ENCODE measurements at regions not wholly inside any gene's neighbourhood (a gene's known extent, or its start where the extent isn't known, plus 50 kb on each side); places are given as distances from the start of the nearest gene placed in this dataset.

DNA sequence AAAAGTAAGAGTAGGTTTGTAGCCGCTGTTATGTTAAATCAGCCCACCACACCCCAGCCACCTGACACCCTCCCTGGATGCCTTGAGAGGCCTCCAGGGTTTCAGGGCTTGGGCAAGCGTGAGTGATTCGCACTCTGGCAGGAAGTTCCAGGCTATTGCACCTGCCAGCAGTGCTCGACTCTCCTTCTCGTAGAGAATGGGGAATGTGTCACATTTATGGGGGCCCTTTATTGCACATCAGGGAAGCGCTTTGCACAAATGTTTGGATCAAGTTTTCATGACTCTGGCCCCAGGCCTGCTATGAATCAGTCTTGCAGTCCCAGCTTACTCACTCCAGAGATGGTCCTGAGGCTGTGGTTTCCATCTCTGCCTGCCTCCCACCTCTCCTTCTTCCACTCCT is 66.1 kb upstream of the ADRA1B start:
- no peaks in the 10 kb centered on the region for H3K27me3 ChIP-seq (replicated peaks; ENCODE audit: insufficient read depth, low read length)
- no peaks in the 10 kb centered on the region for H4K20me1 ChIP-seq (ENCODE audit: insufficient read depth, low read length)
- no peaks in the 10 kb centered on the region for H3K9me3 ChIP-seq (replicated peaks; ENCODE audit: insufficient read depth, low read length)
- H3K4me2 ChIP-seq (ENCODE audit: low read depth, low read length) = no peak overlapping the region
- no peaks in the 10 kb centered on the region for H3K36me3 ChIP-seq (replicated peaks; ENCODE audit: insufficient read depth, low read length)
- no peaks in the 10 kb centered on the region for H3K79me2 ChIP-seq (ENCODE audit: low read length)
- no peaks in the 10 kb centered on the region for H3F3A ChIP-seq (ENCODE audit: insufficient read depth, low read length)
- no peak overlapping the region for H2AFZ ChIP-seq (ENCODE audit: low read length)
- no peak overlapping the region for H3K9ac ChIP-seq (ENCODE audit: low read length)
- no peak for TF ChIP-seq EZH2phosphoT487 (IDR thresholded peaks at IDR 0.05; ENCODE audit: low read length)
- H3K27ac ChIP-seq (ENCODE audit: low read length) = no peak overlapping the region
- H3K9me2 ChIP-seq (replicated peaks; ENCODE audit: insufficient read depth, low read length) = no peaks in the 10 kb centered on the region
- H3K4me1 ChIP-seq (ENCODE audit: low read length) = no peaks in the 10 kb centered on the region
- no peak for DNase-seq
- no peak overlapping the region for H3K4me3 ChIP-seq (ENCODE audit: low read length)

DNA sequence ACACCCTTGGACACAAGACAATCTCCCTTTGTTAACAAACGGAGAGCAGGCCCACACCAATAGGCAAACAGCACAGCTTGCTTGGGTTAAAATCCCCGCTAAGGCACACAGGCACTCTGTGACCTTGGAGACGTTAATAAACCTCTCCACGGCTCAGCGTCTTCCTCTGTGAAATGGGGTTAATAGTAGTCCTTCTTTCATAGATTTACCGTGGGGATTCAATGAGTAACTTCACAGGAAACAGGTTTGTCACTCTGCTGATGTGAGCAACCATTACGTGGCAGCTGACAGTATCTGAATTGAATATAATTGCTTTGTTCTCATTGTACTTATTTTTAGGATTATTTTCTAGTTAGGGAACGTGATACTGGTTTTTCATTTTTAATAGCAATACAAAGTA is 65.2 kb upstream of the ADRA1B start:
- no peaks in the 10 kb centered on the region for H3K27me3 ChIP-seq (replicated peaks; ENCODE audit: insufficient read depth, low read length)
- no peaks in the 10 kb centered on the region for H3K9me2 ChIP-seq (replicated peaks; ENCODE audit: insufficient read depth, low read length)
- H3K9ac ChIP-seq (ENCODE audit: low read length) = no peak overlapping the region
- H3K36me3 ChIP-seq (replicated peaks; ENCODE audit: insufficient read depth, low read length) = no peaks in the 10 kb centered on the region
- H3K27ac ChIP-seq (ENCODE audit: low read length) = no peak overlapping the region
- no peak for DNase-seq
- no peaks in the 10 kb centered on the region for H3K79me2 ChIP-seq (ENCODE audit: low read length)
- no peak overlapping the region for H3K4me3 ChIP-seq (ENCODE audit: low read length)
- no peak for TF ChIP-seq EZH2 (optimal IDR thresholded peaks at IDR 0.05; ENCODE audit: low read depth, low read length)
- no peak for TF ChIP-seq EZH2phosphoT487 (IDR thresholded peaks at IDR 0.05; ENCODE audit: low read length)
- TF ChIP-seq, protein P1, sequence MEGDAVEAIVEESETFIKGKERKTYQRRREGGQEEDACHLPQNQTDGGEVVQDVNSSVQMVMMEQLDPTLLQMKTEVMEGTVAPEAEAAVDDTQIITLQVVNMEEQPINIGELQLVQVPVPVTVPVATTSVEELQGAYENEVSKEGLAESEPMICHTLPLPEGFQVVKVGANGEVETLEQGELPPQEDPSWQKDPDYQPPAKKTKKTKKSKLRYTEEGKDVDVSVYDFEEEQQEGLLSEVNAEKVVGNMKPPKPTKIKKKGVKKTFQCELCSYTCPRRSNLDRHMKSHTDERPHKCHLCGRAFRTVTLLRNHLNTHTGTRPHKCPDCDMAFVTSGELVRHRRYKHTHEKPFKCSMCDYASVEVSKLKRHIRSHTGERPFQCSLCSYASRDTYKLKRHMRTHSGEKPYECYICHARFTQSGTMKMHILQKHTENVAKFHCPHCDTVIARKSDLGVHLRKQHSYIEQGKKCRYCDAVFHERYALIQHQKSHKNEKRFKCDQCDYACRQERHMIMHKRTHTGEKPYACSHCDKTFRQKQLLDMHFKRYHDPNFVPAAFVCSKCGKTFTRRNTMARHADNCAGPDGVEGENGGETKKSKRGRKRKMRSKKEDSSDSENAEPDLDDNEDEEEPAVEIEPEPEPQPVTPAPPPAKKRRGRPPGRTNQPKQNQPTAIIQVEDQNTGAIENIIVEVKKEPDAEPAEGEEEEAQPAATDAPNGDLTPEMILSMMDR (IDR thresholded peaks at IDR 0.05; ENCODE audit: low read length) = no peak
- H3F3A ChIP-seq (ENCODE audit: insufficient read depth, low read length) = no peaks in the 10 kb centered on the region
- no peaks in the 10 kb centered on the region for H4K20me1 ChIP-seq (ENCODE audit: insufficient read depth, low read length)
- H3K4me1 ChIP-seq (ENCODE audit: low read length) = no peaks in the 10 kb centered on the region
- no peak overlapping the region for H2AFZ ChIP-seq (ENCODE audit: low read length)
- no peak overlapping the region for H3K4me2 ChIP-seq (ENCODE audit: low read depth, low read length)
- no peaks in the 10 kb centered on the region for H3K9me3 ChIP-seq (replicated peaks; ENCODE audit: insufficient read depth, low read length)

DNA sequence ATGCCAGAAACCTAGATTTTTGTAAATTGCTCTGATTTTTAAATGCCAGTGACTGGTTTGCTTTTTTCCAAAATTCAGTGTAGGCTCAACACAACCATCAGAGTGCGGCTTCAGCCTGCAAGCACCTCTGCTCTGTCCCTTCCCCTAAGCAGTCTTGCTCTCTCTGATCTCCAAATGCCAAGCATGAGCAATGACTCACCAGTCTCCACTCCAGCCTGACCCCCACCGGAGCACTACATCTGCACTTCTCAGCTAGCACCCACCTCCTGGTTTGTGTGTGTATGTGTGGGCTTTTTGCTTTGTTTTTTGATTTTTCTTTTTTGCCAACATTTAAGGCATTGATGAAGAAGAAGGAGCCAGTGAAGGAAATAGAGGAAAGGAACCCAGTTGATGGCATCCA is 61.4 kb upstream of the ADRA1B start:
- no peak for DNase-seq
- no peak overlapping the region for H3K27ac ChIP-seq (ENCODE audit: low read length)
- H3K4me2 ChIP-seq (ENCODE audit: low read depth, low read length) = no peak overlapping the region
- TF ChIP-seq EZH2 (optimal IDR thresholded peaks at IDR 0.05; ENCODE audit: low read depth, low read length) = no peak
- no peak for TF ChIP-seq EZH2phosphoT487 (IDR thresholded peaks at IDR 0.05; ENCODE audit: low read length)
- TF ChIP-seq, protein P1 (IDR thresholded peaks at IDR 0.05; ENCODE audit: low read length) = no peak
- no peak overlapping the region for H2AFZ ChIP-seq (ENCODE audit: low read length)
- H3F3A ChIP-seq (ENCODE audit: insufficient read depth, low read length) = no peaks in the 10 kb centered on the region
- H3K4me3 ChIP-seq (ENCODE audit: low read length) = no peak overlapping the region
- H3K4me1 ChIP-seq (ENCODE audit: low read length) = no peaks in the 10 kb centered on the region
- no peaks in the 10 kb centered on the region for H3K27me3 ChIP-seq (replicated peaks; ENCODE audit: insufficient read depth, low read length)
- H4K20me1 ChIP-seq (ENCODE audit: insufficient read depth, low read length) = no peaks in the 10 kb centered on the region
- no peaks in the 10 kb centered on the region for H3K9me2 ChIP-seq (replicated peaks; ENCODE audit: insufficient read depth, low read length)
- H3K36me3 ChIP-seq (replicated peaks; ENCODE audit: insufficient read depth, low read length) = no peaks in the 10 kb centered on the region
- H3K9ac ChIP-seq (ENCODE audit: low read length) = no peak overlapping the region
- H3K79me2 ChIP-seq (ENCODE audit: low read length) = no peaks in the 10 kb centered on the region
- no peaks in the 10 kb centered on the region for H3K9me3 ChIP-seq (replicated peaks; ENCODE audit: insufficient read depth, low read length)

DNA sequence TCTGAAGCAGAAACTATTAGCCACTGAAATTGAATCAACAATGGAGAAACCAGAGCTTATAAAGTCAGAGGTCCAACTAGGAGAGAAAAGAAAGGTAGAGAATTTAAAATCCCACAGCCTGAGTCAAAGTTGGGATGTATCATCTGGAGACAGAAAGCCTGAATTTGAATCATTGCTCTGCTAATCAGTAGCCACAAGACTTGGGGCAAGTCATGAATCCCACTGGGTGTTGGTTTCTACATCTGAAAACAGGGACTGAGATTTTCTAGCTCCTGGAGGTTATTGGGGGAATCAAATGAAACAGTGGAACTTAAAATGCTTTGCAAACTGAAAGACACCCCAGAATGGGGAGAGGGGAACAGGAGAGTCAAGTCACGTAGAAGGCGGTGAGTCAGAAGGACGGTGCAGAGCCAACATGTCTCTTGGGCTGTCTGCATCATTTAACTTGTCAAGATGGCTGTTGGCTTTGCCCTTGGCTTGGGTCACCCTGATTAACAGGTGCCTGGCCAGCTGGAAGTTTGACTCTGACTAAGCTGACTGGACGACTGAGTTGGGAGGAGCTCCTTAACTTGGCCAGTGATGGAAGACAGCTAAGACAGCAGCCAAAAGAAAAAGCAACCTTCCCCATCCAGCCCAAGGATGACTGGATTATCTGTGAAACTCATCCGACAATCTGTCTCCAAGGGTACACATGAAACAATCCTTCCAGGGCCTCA is 60.6 kb upstream of the ADRA1B start:
- Histone ChIP-seq H3K27ac (ENCODE audit: low read length) (no peak overlapping the region), H3K4me2 (ENCODE audit: low read depth, low read length) (no peak overlapping the region), H2AFZ (ENCODE audit: low read length) (no peak overlapping the region), H3K9me3 (replicated peaks; ENCODE audit: insufficient read depth, low read length) (no peaks in the 10 kb centered on the region), H3K4me3 (ENCODE audit: low read length) (no peak overlapping the region), H3K4me1 (ENCODE audit: low read length) (no peaks in the 10 kb centered on the region), H3K9ac (ENCODE audit: low read length) (no peak overlapping the region), H3K36me3 (replicated peaks; ENCODE audit: insufficient read depth, low read length) (no peaks in the 10 kb centered on the region), H3K27me3 (replicated peaks; ENCODE audit: insufficient read depth, low read length) (no peaks in the 10 kb centered on the region), H3F3A (ENCODE audit: insufficient read depth, low read length) (no peaks in the 10 kb centered on the region), H4K20me1 (ENCODE audit: insufficient read depth, low read length) (no peaks in the 10 kb centered on the region), H3K79me2 (ENCODE audit: low read length) (no peaks in the 10 kb centered on the region), H3K9me2 (replicated peaks; ENCODE audit: insufficient read depth, low read length) (no peaks in the 10 kb centered on the region)
- DNase-seq = no peak
- TF ChIP-seq EZH2 (optimal IDR thresholded peaks at IDR 0.05; ENCODE audit: low read depth, low read length) = no peak
- TF ChIP-seq, protein P1 (IDR thresholded peaks at IDR 0.05; ENCODE audit: low read length) = no peak
- TF ChIP-seq EZH2phosphoT487 (IDR thresholded peaks at IDR 0.05; ENCODE audit: low read length) = no peak
